NCI-H510A treated with DMSO at 0.1 percent for 48 hours (cell line): ENCODE measurements at regions not wholly inside any gene's neighbourhood (a gene's known extent, or its start where the extent isn't known, plus 50 kb on each side); places are given as distances from the start of the nearest gene placed in this dataset.

Experiments used
- DNase-seq: peaks from one replicate; lab custom pipeline; 2025; lab: John Stamatoyannopoulos, UW

DNA sequence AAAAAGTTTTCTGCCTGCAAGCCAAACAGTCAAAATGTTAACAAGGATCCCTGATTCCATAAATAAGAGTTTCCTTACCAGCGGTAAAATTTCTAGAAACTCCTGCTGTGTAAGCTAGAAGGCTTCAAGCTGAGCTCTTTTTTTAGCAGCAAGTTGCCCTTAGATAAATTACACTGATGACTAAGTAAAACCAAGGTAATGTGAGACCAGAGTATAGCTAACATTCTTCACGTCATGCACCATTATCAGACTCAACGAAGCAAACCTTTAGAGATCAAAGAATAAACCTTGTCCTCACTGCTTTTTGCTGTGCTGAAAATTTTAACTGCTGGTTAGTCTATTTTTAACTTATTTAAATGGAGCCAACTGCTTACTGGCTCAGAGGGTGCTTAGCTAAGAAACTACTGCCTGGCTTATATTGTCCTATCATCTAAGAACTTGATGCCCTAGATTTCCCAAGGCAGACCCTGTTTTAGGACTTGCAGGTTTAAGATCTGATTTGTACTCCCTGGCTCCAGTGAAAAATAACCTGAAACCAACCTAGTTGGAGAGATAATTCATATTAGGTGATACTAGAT, 900.7 kb downstream of the JRKL start:
- DNase-seq, result no peak

DNA sequence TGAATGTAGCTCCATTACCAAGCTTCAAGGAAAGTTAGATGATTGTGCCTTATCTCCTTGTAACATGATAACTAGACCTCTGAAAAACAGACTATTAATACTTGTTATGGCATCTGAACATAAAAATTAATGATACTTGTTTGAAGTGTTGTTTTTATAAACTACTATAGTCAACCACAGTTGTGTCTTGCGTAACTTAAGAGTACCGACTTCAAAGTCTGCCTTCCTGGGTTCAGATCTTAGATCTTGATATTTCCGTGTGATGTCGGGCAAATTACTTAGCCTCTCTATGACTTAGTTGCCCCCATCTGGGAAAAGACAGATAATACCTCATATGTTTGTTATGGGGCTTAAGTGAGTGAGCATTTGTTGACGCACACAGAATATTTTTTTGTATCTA, 906.5 kb downstream of the JRKL start:
- DNase-seq, result no peak

DNA sequence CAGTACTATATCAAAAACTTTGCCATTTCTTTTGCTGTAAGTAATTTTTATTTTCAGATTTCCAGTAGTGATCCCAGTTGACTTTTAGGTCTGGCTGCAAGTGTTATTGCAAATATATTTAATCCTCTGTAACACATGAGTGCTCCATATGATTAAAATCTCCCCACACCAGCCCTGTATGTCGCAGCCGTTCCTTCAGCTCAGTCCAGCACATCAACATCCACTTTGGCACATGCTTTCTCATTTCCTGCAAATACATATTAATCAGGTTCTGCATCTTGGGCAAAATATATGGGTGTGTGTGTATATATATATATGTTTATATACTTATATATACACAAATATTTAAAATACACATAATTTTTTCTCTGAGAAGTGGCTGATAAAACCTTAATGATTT, 919.5 kb downstream of the JRKL start:
- DNase-seq, result no peak

DNA sequence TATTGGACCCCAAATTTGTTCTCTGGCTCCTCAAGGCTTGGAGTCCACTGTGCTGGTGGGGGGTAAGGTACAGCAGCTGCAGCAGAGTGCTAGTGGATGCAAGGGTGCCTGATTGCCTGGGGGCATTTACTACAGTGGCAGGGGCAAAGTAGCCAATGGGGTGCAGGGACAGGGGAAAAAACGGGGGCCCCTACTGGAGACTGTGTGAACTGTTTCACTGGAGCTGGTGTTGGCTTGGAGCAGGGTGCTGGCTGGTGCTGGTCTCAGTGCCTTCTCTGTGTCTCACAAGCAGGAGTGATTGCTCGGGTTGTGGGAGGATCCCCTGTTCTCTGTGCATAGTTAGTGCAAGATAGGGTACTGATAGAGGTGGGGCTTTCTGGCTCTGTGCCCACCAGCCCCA, 935.9 kb downstream of the JRKL start:
- no peak for DNase-seq

DNA sequence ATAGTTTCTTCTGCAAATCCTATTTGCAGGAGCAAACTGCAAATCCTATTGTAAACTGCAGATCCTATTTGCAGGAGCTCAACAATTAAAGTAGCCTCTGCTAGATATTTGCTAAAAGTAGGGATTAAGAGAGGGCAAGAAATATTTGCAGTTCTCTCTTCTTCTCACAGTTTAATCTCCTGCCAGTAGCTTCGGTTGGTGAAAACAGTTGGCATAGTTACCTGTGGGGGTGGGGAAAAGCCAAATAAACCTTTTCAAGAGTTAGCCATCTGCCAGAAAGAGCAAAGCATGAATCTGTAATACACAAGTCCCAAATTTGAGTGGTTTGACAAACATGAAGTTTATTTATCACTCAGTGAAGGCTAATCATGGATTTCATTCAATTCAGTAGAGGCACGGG, 942.5 kb downstream of the JRKL start:
- DNase-seq, result no peak

DNA sequence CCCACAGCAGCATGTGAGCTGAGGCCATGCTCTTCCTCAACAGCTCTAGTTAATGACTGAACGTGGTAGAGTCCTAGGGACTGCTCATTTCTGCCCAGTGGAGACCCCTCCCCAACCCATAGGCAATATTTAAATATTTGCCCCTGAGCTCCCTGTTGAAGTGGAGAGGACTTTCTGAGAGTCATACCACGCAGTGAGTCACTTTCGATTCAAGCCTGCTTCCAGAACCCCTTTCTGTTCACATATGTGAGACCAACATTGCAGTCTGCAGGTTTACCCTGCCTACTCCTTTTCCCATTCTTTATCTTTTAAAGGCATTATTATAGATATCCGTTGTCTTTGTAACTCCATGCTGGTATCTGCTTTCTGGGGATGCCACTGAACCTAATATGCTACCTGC, 946.3 kb downstream of the JRKL start:
- no peak for DNase-seq

DNA sequence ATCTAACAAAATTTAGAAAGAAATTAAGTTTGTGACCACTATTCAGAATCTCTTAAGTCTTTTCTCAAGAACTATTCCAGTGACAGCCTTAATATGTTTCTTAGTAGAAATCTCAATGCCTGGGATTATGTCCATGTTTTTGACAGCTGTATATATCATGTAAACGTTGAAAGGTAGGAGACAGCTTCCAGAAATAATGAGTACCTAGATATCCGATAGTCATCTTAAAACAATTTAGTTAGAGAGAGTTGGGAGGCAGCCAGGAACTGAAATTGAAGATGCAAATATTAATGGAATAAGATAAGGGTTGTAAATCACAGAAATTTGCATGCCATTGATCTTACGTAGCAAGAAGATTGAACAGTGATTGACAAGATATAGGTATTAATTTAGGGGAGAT, 955.2 kb downstream of the JRKL start:
- DNase-seq, result no peak

DNA sequence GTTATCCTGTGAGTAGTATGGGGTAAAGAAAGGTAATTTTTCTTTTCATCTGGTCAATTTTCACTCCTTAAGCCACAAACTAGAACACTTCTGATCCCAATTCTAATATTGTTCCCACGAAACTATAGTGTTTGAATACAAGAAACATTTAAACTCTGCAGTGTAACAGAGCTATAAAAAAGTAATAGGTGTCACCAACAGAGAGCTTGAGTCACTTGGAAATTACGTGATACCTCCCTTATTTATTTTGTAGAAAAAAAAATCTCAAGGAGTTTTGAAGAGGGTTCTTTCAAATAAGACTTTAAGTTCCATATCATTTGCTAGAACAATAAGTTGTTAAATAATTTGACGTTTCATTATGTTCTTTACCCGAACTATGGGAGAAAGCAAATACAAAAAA, 959.4 kb downstream of the JRKL start:
- DNase-seq, result no peak

DNA sequence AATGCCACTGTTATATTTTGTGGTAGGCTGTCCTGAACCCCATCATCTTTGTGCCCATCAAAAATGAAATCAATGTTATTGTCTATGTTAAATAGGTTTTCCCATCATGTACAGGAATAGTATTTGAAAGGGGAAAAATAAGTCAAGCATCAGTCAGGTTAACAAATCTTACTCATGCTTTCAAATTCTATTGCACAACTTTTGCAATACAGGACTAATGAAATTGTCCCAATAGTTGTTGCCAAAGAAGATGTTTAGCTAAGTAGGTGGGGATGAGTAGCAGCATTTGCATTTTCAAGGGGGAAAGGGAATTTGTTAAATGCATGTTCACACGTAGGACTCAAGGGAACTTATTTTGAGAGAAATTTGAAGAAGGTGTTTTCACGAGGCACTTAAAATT, 962.1 kb downstream of the JRKL start:
- no peak for DNase-seq

DNA sequence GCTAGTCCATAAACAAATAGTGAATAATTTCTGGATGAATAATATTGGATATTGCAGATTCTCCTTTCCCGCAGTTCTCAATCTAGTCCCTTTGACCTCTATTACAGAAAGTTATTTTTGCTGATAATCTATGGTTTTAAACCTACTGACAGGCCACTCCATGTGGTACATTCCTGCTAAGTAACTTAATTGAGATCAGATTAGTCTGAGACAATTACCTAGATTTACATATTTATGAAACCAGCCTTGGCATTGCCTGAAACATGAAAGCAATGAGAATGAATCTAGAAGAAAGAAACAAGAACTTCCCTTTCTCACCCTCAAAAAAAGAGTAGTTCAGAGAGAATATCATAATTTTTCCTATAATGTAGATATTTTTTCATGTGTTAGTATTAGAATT, 964.2 kb downstream of the JRKL start:
- no peak for DNase-seq

DNA sequence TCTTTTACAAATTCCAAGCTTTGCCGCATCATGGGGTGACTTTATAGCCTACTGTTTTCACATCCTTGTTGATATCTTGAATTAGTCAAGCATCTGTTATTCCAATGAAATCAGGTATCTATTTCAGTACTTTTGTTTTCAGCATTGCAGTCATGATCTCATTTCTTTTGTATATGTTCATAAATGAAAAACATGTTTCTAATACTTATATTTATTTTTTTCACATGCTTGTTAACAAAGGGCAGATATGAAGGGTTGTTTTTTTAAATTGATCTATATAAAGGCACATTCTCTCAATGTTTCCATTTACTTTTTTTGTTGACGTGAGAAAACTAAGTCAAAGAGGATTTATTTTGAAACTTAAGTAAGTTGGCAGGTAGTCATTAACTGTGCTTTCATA, 964.8 kb downstream of the JRKL start:
- DNase-seq, result no peak

DNA sequence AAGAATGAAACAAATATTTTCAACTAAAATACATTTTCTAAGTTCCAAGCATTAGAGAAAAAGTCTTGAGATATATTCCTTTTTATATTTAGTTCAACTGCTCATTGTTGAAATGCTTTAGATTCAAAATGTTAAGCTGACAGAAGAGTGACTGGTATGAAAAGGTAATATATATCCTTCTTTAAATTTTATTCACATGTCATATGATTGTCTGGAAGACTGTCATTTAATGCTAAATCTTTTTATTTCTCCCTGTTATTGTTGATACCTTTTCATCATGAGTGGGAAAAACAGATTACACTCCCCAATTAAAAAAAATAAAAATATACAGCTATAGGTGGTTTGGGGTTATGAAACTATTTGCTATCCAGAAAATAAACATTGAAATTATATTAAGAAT, 965.4 kb downstream of the JRKL start:
- DNase-seq, result no peak

DNA sequence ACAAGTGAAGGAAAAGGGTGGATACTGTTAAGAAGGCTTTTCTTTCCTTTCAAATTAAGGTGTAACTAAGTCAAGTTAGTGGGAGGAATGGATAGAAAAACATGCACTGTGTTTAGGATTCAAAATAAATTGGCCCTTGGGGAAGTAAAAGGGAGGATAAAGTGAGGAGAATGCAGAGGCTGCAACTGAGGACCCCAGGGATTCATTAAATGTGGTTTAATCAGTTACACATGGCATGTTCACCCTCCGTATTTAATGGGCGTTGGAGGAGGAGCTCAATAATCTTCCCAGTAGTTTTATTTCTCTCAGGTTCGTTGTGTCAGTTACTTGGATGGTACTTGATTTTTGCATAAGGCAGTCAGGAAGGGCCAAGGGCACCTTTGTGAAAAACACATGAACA, 966.3 kb downstream of the JRKL start:
- DNase-seq, result no peak

DNA sequence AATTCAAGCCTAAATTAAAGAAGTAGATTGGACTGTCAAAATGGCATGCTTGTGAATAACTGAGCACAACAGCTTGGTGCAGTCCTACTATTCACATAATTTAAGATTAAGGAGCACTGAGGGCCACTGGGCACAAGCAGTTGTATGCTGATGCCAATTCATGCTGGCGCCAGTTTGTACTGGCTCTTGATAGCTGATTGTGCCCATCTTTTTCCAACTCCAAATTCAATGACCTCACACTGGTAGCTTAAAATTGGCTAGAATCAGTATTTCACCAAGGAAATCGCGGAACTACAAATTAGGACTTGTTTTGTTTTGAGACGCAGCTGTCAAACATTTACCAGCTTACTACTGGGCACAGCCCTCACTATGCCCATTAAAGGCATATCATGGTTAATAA, 969.2 kb downstream of the JRKL start:
- DNase-seq, result no peak

DNA sequence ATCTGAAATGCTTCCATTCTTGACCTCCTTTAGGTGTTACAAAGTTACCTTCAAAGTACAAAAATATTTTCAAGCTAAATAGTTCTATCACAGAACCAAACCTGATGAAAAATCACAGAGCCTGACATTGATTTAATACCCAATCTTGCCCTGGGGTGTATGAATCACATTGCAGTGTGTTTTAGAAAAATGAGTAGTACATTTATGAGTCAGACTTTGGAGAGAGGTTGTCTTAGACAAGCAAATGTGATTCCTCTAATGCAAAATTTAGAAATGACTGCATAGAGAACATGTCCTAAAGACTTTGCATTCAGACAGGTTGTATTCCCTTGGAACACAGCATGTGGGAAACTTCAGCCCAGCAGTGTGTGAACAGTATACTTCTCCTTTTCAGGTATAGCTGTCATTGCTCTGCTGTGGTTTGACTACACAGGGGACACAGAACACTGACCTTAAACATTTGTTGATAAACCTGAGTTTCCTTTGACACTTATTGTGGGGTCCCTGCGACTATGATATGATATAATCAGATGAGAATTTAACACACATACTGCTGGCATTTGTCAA, 972.1 kb downstream of the JRKL start:
- DNase-seq, result no peak

DNA sequence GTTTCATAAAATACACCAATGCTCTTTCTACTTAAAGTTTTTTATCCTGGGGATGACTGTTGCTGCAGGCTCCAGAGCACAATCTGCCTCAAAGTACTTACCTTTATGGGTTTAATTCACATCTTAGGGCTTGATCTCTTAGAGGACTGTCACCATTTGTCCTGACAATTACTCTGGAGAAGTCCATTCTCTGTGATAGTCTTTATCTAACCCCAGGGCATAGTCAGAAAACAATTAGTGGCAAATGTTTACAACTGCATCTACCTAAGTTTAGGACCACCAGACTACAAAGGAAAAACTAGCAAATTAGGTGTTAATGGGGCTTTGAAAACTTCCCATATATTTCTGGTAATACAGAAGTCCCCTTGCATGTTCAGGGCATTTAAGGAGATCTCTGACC, 973.5 kb downstream of the JRKL start:
- no peak for DNase-seq

DNA sequence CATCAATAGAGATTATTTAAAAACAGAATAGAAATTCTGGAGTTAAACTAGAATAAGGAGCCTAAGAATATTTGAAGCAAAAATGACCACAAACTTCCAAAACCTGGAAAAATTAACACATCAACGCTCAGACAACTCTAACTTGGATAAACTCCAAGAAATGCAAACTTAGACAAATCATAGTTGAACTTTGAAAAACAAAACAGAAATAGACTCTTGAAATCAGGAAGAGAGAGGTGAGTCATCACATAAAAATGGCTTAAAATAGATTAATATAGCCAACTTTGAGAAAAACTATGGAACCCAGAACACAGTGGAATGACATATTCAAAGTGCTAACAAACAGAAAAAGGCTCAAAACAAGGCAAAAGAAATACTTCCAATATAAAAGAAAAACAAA, 974.2 kb downstream of the JRKL start:
- no peak for DNase-seq

DNA sequence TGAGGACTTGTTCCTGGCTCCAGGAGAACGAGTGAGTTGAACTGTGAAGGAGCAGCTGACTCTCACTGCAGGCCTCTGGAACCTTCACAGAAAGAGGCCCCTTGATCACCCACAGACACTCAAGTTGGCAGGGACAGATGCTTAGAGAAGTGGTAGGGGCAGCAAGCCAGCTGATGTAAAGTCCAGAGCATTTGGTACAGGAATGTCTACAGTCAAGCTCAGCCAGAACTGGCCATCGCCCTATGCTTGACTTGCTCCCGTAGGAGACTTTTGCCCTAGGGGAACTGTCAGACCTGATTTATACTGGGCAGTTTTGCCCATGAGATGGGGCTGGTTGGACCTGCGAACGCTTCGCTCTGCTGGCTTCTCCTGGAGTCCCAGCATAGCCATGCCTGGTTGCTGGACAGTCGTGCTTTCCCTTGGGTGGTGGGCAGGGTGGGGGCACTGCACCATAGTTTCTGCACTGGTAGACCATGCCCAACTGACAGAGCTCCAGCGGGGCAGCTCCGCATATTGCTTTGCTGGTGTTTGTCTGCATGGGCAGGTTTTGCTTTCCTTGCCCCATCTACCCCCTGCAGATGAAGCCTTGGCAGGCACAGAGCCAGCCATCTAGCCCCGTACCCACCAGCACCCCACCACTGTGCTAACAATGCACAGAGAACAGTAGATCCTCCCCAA, 977.7 kb downstream of the JRKL start:
- DNase-seq, result no peak

DNA sequence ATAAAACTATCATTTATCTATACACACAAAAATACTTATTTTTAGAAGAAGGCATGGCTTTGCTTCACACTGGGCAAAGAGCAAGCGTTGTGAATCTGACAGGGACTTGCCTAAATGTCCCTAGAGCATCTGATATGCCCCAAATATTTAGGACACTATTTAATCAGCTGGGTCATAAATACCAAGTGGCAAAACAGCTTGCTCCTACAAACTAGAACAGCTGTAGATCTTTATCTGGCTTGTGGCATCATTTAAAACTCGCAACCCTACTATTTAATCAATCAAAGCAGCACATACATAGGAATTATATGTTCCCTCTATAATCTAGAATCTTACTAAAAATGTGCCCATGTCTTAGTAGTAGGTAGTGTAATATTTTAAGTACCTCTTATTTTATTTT, 999.5 kb downstream of the JRKL start:
- no peak for DNase-seq

DNA sequence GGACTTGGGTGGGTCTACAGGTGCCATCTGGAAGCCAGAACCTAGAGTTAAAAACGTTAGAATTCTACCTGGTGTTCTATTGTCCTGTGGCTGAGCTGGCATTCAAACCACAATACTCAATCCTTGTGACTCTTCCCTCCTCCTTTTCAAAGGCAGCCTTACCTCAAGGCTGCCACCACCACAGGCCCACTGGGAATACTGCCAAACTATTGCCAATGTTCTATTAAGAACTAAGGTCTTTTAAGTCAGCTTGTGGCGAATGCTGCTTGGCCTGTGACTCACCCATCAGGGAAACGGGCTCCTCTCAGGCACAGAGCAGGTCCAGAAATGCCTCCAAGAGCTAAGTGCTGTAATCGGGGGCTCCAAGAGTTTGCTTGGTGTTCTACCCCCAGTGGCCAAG, 1008.4 kb downstream of the JRKL start:
- no peak for DNase-seq

DNA sequence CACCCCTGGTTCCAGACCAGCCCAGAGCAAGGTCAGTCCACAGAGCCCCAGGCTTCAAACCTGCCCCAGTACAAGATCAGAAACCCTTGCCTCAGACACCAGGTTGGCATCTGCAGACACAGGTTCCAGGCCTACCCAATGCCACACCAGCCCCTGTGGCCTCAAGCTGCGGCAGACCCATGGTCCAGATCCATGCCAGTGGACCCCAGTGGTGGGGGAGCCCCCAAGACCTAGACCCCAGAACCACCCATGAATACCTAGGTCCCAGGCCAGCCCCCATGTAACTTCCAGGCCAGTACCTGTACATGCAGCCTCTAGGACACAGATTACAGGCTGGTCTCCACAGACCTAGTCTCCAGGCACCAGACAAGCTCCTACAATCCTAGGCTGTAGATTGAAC, 1019.3 kb downstream of the JRKL start:
- DNase-seq, result no peak

DNA sequence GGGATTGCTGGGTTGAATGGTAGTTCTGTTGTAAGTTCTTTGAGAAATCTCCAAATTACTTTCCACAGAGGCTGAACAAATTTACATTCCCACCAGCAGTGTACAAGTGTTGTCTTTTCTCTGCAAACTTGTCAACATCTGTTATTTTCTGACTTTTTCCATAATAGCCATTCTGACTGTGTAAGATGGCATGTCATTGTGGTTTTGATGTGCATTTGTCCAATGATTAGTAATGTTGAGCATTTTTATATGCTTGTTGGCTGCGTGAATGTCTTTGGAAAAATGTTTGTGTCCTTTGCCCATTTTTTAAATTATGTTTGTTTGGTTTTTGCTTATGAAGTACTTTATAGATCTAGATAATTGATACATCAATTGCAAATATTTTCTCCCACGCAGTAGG, 1025.0 kb downstream of the JRKL start:
- no peak for DNase-seq

DNA sequence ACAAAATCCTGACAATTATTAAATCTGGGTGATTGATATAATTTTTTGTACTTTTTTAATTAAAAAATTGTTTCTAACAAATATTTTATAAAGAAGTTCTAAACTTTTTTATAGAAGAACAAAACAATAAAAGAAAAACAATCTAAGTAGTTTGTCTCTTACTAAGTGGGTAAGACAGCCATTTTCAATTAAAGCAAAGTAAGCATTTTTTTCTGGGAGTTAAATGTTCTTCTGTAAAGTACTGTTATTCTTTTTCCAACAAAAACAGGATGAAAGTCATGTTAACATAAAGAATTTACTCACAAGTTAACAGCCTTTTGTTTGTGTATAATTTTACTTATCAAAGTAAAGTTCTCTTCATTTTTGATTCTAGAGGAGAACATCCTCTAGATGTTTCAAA, 1029.9 kb downstream of the JRKL start:
- DNase-seq, result no peak

DNA sequence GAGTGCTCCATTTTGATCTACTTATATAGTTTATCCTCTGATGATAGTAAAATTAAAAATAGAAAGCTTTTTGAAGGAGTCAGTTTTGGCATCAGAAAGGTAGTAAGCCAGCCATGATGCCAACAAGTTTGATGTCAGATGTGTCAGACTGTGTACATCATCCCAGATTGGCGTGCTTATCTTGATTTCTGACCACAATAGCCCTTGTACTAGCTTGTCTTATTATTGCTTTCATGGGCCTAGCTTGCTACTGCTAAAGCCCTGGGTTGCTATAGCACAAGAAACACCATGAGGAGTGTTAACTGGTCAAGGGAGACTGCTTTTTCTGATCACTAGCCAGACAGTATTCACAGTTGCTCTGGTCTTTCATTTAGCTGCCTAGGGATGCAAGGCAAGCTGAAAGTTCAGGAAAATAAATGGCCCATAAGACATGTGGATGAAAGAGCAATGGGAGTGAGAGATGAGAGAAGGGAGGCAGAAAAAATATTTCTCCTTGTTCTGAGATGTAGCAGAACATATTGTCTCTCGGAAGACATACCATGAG, 1038.5 kb downstream of the JRKL start:
- no peak for DNase-seq
